Panc1 (cell line): ENCODE measurements at regions not wholly inside any gene's neighbourhood (a gene's known extent, or its start where the extent isn't known, plus 50 kb on each side); places are given as distances from the start of the nearest gene placed in this dataset.

ENCODE experiments used
- CTCF ChIP-seq: fragments of 450-650 bp; IDR thresholded peaks from 2 replicates; pipeline ENCODE4 v1.5.1; 2017; ENCODE audit warnings: mild to moderate bottlenecking
- POLR2AphosphoS5 ChIP-seq: IDR thresholded peaks from 2 replicates; pipeline ENCODE4 v1.6.1; 2012; ENCODE audit warnings: mild to moderate bottlenecking, low read depth, low read length, moderate library complexity
- REST ChIP-seq, 2 experiments: IDR thresholded peaks; 2 replicates each; pipeline ENCODE4 v1.6.1; 2011 to 2012; ENCODE audit warnings: low read depth in 2 of 2, control low read depth in 1 of 2, low read length in 1 of 2, mild to moderate bottlenecking in 1 of 2, moderate library complexity in 1 of 2; ENCODE audit not compliant: insufficient read depth in 1 of 2
- SIN3A ChIP-seq: IDR thresholded peaks from 2 replicates; pipeline ENCODE4 v1.6.1; 2012; ENCODE audit warnings: low read depth, mild to moderate bottlenecking, low read length, moderate library complexity, borderline replicate concordance; ENCODE audit not compliant: insufficient read depth
- TCF7L2 ChIP-seq: IDR thresholded peaks from 2 replicates; pipeline ENCODE4 v1.6.1; 2011; ENCODE audit warnings: mild to moderate bottlenecking, low read depth, low read length, inconsistent platforms

- TF ChIP-seq CTCF (no peak), POLR2AphosphoS5 (no peak), SIN3A (no peak), REST (IDR thresholded peaks at IDR 0.05; ENCODE audit: insufficient read depth in 1 of 2, low read depth in 2 of 2, low read length in 1 of 2) (no peak), TCF7L2 (no peak)
Measured at GRCh38 chr2:45203400-45203799, 194.1 kb upstream of the SIX2 start.
